Nucleus accumbens (tissue), 56 donors: ENCODE measurements at regions not wholly inside any gene's neighbourhood (a gene's known extent, or its start where the extent isn't known, plus 50 kb on each side); places are given as distances from the start of the nearest gene placed in this dataset.

ENCODE experiments used
- DNase-seq, 56 donors: peaks; one replicate each; lab custom pipeline; 2025; lab: John Stamatoyannopoulos, UW

DNA sequence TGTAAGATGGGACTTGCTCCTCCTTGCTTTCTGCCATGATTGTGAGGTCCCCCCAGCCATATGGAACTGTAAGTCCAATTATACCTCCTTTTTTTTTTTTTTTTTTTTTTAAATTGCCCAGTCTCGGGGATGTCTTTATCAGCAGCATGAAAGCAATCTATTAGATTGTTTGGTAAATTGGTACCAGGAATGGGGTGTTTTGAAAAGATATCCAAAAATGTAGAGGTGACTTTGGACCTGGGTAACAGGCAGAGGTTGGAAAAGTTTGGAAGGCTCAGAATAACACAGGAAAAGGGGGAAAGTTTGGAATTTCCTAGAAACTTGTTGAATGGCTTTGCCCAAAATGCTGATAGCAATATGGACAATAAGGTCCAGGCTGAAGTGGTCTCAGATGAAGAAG, 545.8 kb upstream of the ALCAM start:
- DNase-seq, result no peak

DNA sequence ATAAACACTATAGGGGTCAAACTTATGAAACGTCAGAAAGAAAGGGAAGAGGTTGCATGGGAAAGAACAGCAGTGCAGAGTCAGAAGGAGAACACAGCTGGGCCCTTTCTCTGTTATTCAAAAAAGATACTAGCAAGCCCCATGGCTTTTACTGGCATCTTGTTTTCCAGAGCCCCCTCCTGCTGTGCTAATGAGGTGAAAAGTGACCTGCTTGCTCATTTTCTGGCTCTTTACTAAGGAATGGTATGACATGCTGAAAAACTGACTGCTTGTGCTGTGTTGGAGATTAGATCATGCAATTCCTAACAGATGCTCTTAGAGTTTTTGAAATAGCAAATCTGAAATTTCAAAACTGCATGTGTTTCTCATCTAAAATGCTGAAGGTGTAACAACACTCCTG, 541.6 kb upstream of the ALCAM start:
- DNase-seq, result no peak

- no peak for DNase-seq
Measured at GRCh38 chr3:104831071-104831470, 535.6 kb upstream of the ALCAM start.

DNA sequence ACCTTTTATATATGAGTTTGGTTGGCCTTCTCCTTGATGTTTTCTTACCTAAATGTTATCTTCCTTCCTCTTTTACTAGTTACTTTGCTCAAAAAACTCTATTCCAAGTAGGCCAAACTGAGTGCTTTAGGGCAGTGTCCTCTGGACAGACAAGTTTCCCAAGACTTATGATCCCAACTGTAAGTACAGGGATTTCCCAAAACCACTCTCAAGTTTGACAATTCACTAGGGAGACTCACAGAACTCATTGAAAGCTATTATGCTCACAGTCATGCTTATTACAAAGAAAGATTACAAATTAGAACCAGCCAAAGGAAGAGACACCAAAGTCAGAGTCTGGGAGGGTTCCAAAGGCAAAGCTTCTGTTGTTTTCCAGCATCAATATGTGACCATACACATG, 534.2 kb upstream of the ALCAM start:
- DNase-seq, result no peak

- no peak for DNase-seq
Measured at GRCh38 chr3:104835376-104835775, 531.3 kb upstream of the ALCAM start.

DNA sequence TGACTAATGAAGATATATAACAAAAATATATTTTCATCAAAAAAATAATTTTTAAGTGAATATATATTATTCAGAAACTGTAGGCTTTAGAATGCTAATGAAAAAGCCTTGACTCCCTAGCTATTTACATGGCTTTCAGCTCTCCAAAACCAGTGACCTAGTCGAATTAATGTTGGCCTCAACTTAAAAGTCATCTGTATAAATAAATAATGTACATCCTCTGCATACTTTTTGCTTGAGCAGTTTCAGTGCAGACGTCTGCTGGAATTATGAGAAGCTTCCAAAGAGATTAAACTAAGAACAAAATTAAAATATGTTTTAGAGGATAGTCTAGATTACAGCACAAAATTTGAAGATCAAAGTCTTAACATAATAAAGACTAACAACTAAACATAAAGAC, 520.4 kb upstream of the ALCAM start:
- no peak for DNase-seq

- DNase-seq, result no peak
Measured at GRCh38 chr3:104849070-104849469, 517.6 kb upstream of the ALCAM start.

DNA sequence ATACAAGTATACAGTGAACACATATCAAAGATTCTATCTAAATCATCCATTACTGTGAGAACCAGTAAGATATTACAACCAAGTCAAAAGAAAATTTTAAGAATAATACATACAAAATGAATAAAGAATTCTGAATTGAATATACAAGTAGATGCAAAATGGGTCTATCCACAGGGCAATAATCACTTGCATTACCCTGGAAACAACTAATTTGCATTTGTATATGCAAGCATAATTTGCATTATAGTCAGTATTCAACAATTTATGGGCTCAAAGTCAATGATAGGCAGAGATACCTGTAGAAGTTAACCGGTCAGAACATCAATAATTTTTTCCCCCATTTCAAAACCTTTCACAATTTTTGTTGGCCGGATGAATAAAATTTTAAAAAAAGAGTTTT, 512.2 kb upstream of the ALCAM start:
- no peak for DNase-seq

- no peak for DNase-seq
Measured at GRCh38 chr3:104855702-104856101, 511.0 kb upstream of the ALCAM start.

GRCh38 chr3:104856741-104857140, 510.0 kb upstream of the ALCAM start:
- DNase-seq, result no peak

- DNase-seq, result no peak
Measured at GRCh38 chr3:104868291-104868690, 498.4 kb upstream of the ALCAM start.

GRCh38 chr3:104870276-104870675, 496.4 kb upstream of the ALCAM start:
- DNase-seq, result no peak

GRCh38 chr3:104873331-104873730, 493.4 kb upstream of the ALCAM start:
- no peak for DNase-seq

DNA sequence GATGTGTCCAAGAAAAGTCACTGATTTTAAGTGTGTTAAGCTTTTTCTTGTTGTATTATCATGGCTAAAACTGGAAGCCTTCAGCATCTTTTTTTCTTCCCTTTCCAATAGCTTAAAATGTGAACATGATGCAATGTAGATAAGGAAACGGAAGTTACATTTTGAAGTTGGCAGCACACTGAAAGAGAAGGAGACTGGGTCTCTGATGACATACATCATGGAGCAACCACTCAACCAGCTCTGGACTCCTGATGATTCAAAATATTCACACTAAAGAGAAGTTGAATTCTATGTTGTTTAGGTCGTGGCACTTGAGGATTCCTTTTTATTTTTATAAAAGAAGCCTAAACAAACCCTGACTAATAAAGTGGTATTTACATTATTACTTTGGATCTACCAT, 488.3 kb upstream of the ALCAM start:
- DNase-seq, result no peak

GRCh38 chr3:104879919-104880318, 486.8 kb upstream of the ALCAM start:
- DNase-seq, result peak in 1 of 56 donors; percentile 2

DNA sequence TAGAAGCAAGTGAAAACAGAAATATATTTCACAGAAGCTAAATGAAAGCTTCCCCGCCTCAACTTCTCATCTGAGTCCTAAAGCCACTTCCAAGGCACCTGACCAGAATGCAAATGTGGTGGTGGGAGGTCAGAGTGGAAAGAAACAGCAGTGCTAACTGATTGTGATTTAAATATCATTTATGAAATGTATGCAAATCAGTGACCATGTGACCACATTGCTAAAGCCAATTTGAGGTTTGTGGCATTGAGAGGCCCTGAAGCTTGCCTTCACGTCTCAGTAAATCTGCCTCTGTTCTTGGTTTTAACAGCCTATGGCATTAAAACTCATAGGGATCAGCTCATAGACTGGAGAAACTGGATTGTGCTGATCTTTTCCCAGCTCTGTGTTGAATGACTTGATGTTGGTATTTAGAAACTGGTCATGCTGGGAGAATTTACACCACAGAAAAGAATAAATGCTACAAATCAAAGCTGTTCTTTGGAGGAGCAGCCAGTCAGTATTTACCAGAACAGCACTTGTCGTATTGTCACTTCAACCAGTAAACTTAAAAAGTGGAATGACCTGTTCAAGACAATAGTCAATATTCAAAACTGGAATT, 481.4 kb upstream of the ALCAM start:
- DNase-seq, result no peak

DNA sequence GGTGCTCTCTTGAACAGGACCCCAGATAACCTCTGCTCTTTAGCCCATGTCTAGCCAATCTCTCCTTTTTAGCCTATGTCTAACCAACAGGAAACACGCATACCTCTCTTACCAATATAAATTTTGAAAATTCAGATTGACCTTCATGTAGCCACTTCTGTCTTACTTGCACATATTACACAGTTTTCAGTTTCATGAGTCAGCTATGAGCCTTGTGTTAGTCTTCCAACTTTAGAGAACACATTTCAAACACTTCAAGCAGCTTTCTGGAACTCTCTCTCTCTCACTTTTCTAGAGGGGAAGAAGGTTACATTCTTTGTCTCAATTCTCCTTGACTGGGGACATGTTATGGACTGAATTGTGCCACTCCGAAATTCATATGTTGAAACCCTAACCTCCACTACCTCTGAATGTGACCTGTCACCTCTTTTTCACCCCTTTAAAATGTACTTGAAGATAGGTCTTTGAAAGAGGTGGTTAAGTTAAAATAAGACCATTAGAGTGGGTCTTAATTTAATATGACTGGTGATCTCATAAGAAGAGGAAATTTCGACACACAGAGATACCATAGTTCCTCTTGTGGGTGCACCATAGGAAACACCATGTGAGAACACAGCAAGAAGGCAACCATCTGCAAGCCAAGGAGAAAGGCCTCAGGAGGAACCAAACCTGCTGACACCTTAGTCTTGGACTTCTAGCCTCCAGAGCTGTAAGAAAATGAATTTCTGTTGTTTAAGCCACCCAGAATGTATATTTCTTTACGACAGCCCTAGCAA, 480.3 kb upstream of the ALCAM start:
- no peak for DNase-seq

DNA sequence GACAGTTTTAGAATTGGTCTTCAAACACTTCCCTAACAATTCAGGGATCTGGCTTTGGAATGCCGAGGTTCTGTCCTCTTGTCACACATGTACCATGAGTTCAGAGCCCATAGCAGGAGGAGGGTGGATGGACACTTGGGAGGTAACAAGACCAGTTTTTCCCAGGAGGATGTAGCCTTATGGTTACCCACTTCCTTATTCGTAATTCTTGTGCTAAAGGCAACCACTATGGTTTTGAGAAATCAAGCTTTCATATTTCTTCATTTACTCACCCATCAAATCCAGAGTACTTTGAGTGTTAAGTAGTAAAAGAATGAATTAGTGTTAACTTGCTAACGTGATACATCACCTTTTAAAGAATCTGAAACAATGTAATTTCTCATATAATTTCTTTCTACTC, 479.6 kb upstream of the ALCAM start:
- no peak for DNase-seq

- DNase-seq, result no peak
Measured at GRCh38 chr3:104887619-104888018, 479.1 kb upstream of the ALCAM start.

DNA sequence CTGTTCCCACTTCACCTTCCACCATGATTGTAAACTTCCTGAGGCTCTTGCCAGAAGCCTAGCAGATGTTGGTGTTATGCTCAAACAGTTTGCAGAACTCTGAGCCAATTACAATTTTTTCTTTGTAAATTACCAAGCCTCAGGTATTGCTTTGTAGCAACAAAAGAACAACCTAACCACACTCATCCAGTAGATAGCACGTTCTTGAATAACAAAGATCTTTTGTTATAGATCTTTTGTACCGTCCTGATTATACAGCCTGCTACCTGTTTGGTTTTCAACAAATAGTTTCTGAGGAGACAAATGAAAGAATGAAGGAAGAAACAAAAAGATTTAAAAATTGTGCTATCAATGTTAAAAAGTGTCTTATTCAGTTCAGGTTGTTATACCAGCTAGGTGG, 474.7 kb upstream of the ALCAM start:
- no peak for DNase-seq

GRCh38 chr3:104896624-104897023, 470.1 kb upstream of the ALCAM start:
- DNase-seq, result no peak

DNA sequence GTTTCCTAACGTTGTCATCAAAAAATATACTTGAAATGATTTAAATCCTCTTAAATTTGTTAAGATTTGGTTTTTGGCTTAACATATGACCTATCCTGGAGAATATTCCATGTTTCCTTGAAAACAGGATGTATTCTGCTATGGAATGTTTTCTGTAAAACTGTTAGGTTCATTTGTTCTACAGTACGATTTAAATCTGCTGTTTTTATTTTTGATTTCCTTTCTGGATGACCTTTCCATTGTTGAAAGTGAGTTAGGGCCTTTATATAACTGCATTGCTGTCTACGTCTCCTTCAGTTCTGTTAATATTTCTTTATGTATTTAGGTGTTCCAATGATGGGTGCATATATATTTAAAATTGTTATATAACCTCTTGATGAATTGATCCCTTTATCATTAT, 465.3 kb upstream of the ALCAM start:
- DNase-seq, result no peak

GRCh38 chr3:104903064-104903463, 463.6 kb upstream of the ALCAM start:
- no peak for DNase-seq
